BE2C (cell line): ENCODE measurements at regions not wholly inside any gene's neighbourhood (a gene's known extent, or its start where the extent isn't known, plus 50 kb on each side); places are given as distances from the start of the nearest gene placed in this dataset.

Source experiments
- DNase-seq: peaks from one replicate; pipeline ENCODE4 v3.0.0-alpha.2; 2020
- H3K27me3 ChIP-seq: fragments of 250-450 bp; sonication (Bioruptor Pico); 2 replicates; pipeline ENCODE4 v1.5.1; 2020; ENCODE audit warnings: mild to moderate bottlenecking
- H3K36me3 ChIP-seq: fragments of 250-450 bp; sonication (Bioruptor Pico); 2 replicates; pipeline ENCODE4 v1.5.1; 2020; ENCODE audit warnings: mild to moderate bottlenecking
- H3K4me1 ChIP-seq: fragments of 250-450 bp; sonication (Bioruptor Pico); 2 replicates; pipeline ENCODE4 v1.5.1; 2020
- H3K4me3 ChIP-seq: 2 replicates; pipeline ENCODE4 v1.5.1; 2011; ENCODE audit warnings: low read depth, low read length
- H3K9me3 ChIP-seq: fragments of 250-450 bp; sonication (Bioruptor Pico); 2 replicates; pipeline ENCODE4 v1.5.1; 2020
- CTCF ChIP-seq: IDR thresholded peaks from 2 replicates; pipeline ENCODE4 v1.5.1; 2012; ENCODE audit warnings: mild to moderate bottlenecking, low read depth, low read length

- Histone ChIP-seq H3K27me3 (no peaks in the 10 kb centered on the region), H3K36me3 (no peaks in the 10 kb centered on the region; the same call in 1 of the 2 replicates), H3K9me3 (no peaks in the 10 kb centered on the region), H3K4me3 (no peak overlapping the region), H3K4me1 (peaks cover 19% of the 10 kb centered on the region)
- no peak for DNase-seq
- TF ChIP-seq CTCF, result no peak
These were observed 148.9 kb upstream of the CIBAR2 start for GRCh38 chr16:85261204-85261603.

GRCh38 chr16:85261657-85262557 lies 149.6 kb upstream of the CIBAR2 start:
- no peak for DNase-seq

GRCh38 chr16:85262558-85263238 lies 150.4 kb upstream of the CIBAR2 start:
- Histone ChIP-seq H3K4me1 (peaks cover 27% of the 10 kb centered on the region), H3K4me3 (no peak overlapping the region), H3K27me3 (no peaks in the 10 kb centered on the region), H3K9me3 (no peaks in the 10 kb centered on the region), H3K36me3 (no peaks in the 10 kb centered on the region; the same call in 1 of the 2 replicates)
- TF ChIP-seq CTCF, result no peak
- DNase-seq, result no peak

More at GRCh38 chr16:85261657-85262557, 149.6 kb upstream of the CIBAR2 start:
- H3K4me3 ChIP-seq, result no peak overlapping the region
- H3K9me3 ChIP-seq, result no peaks in the 10 kb centered on the region
- TF ChIP-seq CTCF, result no peak
- H3K36me3 ChIP-seq, result no peaks in the 10 kb centered on the region; the same call in 1 of the 2 replicates
- peaks cover 23% of the 10 kb centered on the region for H3K4me1 ChIP-seq
- H3K27me3 ChIP-seq, result no peaks in the 10 kb centered on the region

- H3K36me3 ChIP-seq, result no peaks in the 10 kb centered on the region; the same call in 1 of the 2 replicates
- no peaks in the 10 kb centered on the region for H3K27me3 ChIP-seq
- peaks cover 26% of the 10 kb centered on the region for H3K4me1 ChIP-seq
- no peak overlapping the region for H3K4me3 ChIP-seq
- DNase-seq, result no peak
- no peak for TF ChIP-seq CTCF
- H3K9me3 ChIP-seq, result no peaks in the 10 kb centered on the region
These were observed 150.9 kb upstream of the CIBAR2 start for GRCh38 chr16:85263239-85263585.

GRCh38 chr16:85264752-85265151 lies 152.5 kb upstream of the CIBAR2 start:
- Histone ChIP-seq H3K27me3 (no peaks in the 10 kb centered on the region), H3K9me3 (no peaks in the 10 kb centered on the region), H3K4me1 (peaks cover 25% of the 10 kb centered on the region), H3K4me3 (no peak overlapping the region), H3K36me3 (no peaks in the 10 kb centered on the region; the same call in 1 of the 2 replicates)
- TF ChIP-seq CTCF, result no peak
- DNase-seq, result no peak
